Smooth muscle cell of the brain vasculature (primary cell): ENCODE measurements at regions not wholly inside any gene's neighbourhood (a gene's known extent, or its start where the extent isn't known, plus 50 kb on each side); places are given as distances from the start of the nearest gene placed in this dataset.

Source experiments
- DNase-seq: peaks from one replicate; pipeline ENCODE4 v3.0.0-alpha.2; 2012; ENCODE audit warnings: low read depth, low spot score

DNA sequence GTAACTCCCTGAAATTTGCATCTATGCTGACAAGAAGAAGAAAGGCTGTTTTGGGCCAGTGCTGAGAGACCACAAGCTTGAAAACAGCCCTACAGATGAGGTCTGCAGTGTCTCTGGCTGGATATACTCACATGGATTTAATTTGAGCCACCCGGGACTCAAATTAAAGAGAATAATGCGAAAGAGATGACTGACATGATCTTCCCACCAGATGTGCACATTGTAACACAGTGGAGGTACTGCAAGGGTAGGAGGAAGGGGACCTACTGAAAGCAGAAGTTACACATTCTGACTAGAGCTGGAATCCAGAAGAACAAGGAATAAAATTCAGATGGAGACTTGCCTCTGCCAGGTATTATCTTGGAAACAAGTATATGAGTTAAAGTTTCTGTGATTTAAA, 728.3 kb upstream of the SGO1 start:
- no peak for DNase-seq

DNA sequence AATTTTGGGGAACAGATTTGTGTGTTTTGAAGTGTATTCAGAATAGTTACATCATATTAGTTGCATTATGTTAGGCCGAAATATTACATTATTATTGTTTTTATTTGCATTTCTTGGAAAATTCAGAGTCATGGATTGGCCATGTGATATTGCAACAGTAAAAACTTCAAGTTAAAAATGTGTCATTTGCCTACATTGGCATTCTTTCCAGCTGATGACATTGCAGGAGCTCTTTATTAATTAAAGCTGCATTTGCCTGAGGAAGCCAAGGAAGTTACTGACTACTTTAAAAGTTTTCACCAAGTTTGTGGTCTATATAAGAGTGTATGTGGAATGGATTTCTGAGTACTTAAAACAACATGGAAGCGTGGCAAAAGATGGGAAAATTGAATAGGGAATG, 726.4 kb upstream of the SGO1 start:
- DNase-seq: no peak

DNA sequence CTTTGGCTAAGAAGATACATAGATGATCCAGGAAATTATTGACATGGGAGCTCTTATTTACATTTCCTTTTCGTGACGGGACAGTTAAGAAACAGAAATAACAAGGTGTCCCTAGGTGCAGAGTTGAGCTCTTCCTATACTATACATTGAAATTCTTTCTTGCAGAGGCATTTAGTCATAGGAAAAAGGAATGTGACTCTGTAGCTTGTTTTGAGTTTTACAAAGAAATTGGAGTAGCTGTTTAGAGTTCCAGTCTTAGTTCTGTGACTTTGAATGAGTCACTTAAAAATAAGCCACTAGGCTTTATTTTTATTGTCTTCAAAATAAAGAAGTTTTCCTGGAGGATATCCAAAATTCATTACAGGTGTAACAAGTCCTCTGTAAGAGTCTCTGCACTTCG, 723.5 kb upstream of the SGO1 start:
- no peak for DNase-seq

DNA sequence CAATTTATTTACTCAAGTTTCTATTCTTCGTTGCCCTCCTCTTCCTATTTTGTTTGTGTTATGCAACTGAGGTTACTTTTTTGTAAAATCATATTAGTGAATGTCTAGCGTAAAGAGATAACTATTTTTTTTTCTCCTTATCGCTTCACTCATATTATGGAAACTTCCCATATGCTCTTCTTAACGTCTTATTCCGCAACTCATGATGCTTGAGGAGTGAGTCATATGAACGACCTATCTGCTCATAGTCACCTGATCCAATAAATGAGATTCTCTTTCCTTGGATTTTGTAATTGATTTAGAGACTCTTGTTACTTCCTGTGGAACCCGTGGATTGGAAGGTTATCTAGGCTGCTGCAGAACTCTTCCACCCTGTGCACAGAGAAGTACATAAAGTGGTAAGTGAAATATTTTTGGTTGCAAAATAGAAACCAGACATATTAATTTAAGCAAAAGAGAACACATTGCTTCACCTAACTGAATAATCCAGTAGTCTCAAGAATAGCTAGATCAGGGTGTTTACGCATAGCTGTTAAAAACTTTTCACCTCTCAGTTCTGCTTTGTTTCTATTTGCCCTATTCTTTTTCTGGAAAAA, 719.3 kb upstream of the SGO1 start:
- DNase-seq: no peak

DNA sequence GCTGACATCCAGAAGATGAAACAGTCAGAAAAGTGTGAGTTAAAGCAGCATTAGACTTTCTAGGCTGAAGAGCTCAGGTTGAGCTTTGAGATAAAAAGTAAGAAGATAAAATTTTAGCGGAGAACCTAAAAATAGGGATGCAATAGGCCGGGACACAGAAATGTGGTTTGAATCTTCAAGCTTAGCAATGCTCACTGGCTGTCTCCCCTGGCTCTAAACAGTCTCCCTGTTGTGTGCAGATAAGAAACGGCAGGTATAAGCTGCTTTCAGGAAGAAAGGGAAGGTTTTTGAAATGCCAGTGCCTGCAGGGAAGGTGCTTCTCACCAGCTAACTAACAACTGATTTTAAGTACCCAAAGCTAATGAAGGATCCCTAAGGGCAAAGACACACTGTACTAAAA, 718.7 kb upstream of the SGO1 start:
- DNase-seq: no peak

DNA sequence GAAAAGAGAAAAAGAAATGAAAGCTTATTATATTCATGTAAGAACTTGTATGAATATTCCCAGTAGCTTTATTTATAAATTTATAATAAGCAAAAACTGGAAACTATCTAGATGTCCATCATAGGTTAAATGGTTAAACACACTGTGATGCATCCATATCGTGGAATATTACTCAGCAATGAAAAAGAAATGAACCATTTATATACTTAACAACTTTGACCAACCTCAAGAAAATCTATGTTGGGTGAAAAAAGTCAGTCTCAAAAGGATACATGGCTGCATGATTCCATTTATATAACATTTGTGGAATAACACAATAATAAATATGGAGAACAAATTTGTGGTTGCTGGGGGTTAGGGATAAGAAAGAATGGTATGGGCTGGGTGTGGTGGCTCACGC, 713.0 kb upstream of the SGO1 start:
- no peak for DNase-seq

DNA sequence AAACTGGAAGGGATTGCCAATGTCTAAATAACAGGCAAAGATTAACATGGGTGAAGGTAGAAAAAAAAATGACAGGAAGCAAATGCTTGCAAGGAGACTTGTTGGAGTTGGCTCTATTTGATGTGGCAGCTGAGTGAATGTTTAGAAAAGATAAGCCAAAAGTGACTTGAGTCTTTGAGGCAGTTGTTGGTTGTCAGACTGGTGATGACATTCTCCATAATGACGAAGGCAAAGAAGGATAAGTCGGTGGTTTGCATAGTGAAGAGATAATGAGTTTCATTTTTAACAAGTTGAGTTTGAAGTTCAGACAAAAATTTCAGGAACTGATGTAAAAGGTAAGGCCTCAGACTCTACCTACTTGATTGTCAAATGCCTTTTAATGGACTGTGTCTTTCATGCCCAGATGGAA, 704.1 kb upstream of the SGO1 start:
- no peak for DNase-seq

DNA sequence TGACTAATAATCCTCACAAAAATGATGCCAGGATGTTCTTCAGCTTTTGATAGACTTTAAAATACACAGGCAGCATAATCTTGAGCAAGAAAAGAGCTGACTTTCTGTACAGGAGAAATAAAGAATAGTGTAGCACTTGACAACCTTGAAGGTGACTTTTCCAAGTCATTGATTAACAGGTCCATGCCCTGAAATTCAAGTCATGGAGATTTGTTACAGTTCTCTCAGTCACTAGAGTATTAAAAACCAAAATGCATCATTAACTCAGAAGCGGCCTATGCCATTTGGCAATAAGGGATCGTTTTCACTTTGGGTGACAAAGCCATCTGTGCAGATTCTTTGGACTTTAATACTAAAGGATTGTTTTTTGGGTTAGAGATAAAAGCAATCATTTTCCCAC, 692.7 kb upstream of the SGO1 start:
- no peak for DNase-seq

DNA sequence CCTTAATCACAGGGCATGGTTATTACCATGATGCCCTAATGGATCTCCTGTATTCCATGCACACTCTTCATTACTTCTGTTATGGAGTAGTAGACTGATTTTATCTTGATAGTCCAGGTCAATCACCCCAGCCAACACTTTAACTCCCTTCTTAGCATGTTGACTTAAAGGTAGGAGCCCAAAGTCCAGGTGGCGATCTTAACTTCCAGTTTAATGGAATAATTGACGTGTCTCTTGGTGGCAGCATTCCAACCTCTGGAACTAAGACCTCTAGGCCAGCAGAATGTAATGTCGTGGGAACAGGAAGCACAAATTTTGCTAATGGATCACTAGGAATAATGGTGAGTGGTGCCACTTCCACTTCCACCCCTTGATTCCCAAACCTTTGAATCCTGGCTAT, 687.2 kb upstream of the SGO1 start:
- no peak for DNase-seq

DNA sequence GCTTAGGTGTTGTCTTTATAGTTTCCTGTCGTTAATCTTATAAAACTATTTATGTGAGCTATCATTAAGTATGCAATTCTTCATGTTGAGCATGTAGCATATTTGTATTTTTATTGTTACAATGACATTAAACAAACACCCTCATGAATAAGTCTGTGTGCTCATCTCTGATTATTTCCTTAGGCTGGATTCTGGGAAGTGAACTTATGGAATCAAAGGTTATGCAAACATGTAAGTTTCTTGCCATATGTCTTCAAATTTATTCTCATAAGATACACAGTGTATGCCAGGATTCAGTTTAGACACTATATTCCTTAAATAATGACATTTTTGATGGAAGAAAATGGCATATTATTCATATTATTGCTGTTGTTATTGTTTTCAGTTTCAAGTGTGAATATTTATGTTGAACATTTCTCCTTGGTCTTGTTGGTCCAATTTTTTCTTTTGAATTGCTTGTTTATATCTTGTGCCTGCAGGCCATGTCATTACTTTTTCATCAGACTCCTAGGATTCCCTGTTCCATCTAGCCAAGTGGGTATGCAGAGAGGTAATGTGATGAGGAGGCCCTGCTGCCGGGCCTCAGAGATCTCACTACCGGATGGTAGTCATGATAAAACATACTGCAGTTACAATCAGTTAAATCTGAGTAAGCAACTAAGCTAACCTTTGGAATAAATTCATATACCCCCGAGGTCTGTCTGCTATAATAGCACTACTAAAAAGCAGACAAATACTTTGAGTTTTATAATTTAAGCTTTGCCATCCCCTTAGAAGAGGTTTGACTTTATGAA, 684.3 kb upstream of the SGO1 start:
- no peak for DNase-seq

DNA sequence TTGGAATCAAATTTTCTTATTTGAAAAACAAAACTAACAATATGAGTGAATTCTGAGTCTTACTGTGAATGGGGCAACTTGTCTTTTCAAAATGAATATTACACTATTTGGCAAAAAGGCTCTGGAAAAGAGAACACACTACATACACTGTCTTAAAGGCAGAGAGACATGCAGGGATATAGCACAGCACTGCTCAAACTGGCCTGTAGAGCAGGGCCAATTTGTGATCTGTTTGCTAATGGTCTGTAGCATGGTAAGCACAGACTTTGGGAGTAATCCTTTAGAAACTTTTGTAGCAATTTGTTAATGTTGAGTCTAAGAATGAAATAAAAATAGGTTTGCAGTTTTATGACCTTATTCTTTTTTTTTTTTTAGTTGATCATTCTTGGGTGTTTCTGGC, 679.8 kb upstream of the SGO1 start:
- no peak for DNase-seq

DNA sequence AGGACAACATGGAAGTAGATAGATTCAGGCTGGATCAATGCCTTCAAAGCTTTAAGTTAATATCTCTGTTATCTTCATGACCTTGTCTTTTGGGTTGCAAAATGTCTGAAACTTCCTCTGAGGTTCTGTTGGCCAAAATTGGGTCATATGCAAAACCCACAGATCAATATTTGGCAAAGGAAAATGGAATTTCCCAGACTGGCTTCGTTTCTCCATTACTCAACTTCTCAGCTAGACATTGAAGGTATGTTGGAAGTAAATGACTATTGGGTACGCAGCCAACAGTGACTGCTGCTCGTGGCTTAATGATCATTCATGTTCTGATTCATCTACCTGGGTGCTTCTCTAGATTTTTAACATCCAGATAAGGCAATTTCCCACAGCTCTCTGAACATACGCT, 675.4 kb upstream of the SGO1 start:
- DNase-seq: no peak

DNA sequence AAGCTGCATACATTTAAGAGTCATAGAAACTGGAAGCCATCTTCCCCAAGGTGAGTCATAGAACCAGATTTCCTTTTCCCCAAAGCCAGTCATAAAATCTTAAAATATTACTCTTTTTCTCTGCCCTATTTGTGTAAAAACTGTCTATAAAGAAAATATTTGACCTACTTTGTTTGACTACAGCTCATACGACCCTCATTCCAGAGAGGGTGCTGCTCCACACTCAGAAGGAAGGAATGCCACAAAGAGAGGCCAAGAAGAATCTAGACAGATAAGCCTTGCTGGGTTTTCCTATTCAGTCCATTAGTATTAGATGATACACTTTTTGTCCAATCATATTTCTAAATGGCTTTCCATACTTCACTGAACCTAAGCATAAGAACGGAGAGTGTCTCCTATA, 671.6 kb upstream of the SGO1 start:
- no peak for DNase-seq

DNA sequence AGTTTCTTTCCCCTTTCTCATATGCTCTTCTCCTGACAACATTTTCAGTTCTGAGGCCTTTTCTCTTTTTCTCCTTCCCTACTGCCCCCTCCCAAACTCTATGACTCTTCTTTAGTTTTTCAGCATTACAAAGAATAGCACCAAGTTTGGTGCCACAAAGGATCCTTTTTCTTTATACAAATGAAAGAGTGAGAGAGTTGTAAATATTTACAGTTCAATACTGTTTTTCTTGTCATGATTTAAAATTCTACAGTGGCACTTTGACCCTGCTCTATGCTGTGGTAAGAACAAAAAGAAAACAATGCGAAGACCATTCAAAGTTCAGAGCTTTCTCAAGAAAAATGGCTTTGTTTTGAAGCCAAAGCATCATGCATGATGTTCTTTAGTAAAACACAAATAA, 667.9 kb upstream of the SGO1 start:
- no peak for DNase-seq

DNA sequence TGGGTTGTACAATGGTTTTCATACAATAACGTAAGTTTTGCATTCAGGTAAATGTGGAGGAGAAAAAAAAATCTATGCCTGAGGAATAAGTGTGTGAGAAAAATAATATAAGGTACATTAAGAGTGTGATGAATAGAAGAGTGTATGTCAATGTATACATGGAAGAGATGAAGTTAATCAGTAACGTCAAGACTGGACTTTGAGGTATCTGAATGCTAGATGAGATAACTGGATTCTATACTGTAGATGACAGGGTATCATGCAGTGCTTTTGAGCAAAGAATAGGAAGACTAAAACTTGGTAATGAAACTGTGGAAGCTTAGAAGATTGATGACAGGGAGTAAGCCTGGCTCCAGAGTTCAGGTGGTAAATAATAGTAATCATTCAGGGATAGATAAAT, 666.7 kb upstream of the SGO1 start:
- no peak for DNase-seq

DNA sequence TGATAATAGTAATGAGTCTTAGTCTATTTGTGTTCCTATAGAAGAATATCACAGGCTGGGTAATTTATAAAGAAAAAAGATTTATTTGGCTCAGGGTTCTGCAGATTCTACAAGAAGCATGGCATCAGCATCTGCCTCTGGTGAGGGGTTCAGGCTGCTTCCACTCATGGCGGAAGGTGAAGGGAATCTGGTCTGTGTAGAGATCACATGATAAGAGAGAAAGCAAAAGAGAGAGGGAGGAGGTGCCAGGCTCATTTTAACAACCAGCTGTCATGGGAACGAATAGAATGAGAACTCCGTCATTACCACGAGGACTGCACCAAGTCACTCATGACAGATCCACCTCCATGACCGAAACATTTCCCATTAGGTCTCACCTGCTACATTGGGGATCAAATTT, 664.0 kb upstream of the SGO1 start:
- no peak for DNase-seq

DNA sequence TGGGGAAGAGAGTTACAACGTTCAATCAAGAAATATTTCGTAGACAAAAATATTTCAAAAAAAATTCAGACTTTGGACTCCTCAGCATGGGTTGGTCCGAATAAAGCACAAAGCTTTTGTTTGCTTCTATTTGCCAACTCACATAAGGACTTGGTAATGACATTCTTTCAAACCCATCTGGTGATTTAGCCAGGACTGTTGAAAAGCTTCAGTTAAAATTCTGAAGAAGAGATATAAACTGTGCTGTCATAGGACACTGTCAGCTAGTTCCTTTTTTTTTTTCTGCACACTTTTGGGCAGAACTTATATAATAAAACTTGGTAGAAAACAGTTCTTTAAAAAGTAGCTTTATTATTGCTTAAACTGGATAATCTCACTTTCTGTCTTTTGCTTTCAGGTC, 660.8 kb upstream of the SGO1 start:
- DNase-seq: no peak

DNA sequence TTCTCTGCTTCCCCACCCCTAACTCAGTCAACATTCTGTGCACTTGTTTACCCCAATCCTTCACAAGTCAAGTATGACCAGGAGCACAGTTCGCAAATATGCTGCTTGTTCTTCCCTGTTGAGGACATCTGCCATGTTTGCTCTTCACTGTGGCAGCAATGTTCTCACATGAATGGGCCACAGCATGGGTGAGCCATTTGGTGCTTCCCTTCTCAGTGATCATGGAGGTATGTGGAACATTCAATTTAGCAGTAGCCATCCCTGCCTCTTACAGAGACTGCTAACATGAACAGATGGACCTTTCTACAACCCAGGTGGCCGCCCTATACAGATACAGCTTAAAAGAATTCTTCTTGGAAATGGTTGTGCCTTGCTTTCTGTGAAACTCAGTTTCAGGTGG, 660.1 kb upstream of the SGO1 start:
- DNase-seq: no peak

DNA sequence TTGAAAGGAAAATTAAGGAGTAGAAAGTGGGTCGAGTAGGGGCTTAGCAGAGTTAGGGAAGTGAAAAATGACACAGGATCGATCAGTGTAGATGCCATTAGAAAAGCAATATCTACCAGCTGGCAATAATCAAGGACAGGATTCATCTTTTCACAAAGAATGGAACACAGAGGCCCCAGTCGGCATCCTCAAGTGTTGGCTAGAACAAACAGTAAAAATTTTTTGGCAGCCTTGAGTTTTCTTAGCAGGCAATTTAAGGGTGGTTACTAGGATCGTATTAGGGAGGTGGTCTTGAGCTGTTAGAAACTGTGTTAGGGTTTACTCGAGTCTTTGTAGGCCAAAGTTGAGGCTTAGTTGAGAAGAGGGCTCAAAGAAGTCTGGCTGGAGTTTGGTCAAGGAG, 658.8 kb upstream of the SGO1 start:
- DNase-seq: no peak

DNA sequence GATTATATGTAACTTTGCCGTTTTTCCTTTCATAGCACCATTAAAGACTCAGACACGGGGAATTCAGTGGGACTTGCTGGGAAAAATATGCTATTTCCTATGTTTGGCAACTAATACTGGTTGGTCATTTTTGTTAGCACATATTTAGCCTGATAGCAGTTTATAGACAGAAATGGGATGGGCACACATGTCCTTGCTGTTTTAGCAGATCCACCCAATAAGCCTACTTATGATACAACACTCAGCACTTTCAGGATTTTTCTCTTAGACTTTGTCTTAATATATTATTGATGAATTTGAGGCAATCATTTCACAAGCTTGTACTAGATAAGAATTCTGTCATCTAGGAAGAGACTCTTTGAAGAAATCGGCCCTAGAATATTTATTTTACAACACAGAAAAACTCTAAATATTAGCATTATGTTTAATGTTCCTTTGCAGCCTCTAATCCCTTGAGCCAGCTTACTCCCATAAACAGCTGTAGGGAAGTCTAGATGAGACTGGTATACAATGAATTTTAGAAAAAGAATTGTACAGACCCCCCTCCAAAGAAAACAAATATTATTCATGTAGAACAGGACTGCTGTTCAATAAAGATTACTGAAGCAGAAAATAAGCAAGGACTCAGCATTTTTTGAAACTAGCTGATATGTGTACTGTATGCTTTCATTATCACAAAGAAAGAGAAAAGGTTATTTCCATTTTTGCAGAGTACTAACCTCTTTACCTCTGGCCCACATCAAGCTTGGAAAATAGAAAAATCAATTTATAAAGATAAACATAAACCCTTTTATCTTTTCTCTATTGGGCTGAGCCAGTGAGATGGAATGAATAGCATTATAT, 656.8 kb upstream of the SGO1 start:
- DNase-seq: no peak

DNA sequence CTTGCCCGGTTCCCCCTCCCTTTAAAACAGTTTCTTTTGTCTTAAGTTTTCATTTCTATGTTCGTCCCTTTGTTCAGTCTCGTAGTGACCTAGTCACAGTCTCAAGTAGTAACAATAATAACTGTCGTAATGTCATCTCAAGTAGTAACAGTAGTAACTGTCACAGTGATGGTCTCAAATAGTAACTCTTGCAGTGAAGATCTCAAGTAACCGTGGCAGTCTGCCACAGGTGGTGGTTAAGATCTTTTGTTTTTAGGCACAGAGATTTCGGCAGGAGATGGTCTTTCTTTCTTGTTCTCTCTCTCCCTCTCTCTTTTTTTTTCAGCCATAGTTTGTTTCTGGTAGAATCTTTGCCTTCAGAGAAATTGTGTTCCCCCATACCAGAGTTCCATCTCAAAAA, 656.0 kb upstream of the SGO1 start:
- DNase-seq: no peak

DNA sequence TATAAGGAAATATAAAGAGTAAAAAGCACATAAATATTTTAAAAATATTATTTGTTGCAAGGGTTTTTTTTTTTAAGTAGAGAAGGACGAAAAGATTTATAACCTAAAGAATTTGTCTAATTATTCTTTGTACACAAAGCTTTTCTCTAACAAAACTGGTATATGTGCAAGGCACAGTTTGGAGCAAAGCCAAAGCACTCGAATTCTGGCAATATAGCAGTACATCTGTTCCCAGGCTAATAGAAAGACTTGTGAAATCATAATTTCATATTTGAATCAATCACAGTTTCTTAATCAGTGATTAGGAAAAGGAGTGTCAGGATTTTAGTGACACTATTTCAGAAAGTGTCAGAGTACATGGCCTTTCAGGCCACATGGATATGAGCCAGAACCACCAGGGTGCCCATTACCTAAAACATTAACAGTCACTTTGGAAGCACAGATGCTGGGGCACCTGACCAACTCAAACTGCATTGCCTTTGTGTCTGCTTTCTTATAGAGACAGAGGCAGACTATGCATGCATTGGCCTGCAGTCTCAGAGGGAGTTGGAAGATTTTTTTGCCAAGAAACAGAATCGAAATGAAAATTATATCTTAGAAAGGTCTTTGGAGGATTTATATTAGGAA, 651.8 kb upstream of the SGO1 start:
- no peak for DNase-seq
